ENCODE measurements at regions not wholly inside any gene's neighbourhood (a gene's known extent, or its start where the extent isn't known, plus 50 kb on each side); places are given as distances from the start of the nearest gene placed in this dataset.

GRCh38 chr9:117491491-117491890, 76.6 kb upstream of the ASTN2 start (continued):
- TF ChIP-seq CHD7 (IDR thresholded peaks at IDR 0.05; ENCODE audit: insufficient replicate concordance, low read length) = no peak
- TF ChIP-seq ATF2 (IDR thresholded peaks at IDR 0.05; ENCODE audit: low read length) = no peak
- no peak for TF ChIP-seq CREB1 (IDR thresholded peaks at IDR 0.05)
- no peak for TF ChIP-seq SIX5 (IDR thresholded peaks at IDR 0.05; ENCODE audit: low read depth, low read length)
- no peak for TF ChIP-seq CEBPB (IDR thresholded peaks at IDR 0.05; ENCODE audit: low read depth, low read length)
- no peak for TF ChIP-seq ATF3 (IDR thresholded peaks at IDR 0.05; ENCODE audit: insufficient read depth, low read depth, low read length)
